GM12892 (cell line): ENCODE measurements at regions not wholly inside any gene's neighbourhood (a gene's known extent, or its start where the extent isn't known, plus 50 kb on each side); places are given as distances from the start of the nearest gene placed in this dataset.

ENCODE experiments used
- POLR2A ChIP-seq: IDR thresholded peaks from 2 replicates; pipeline ENCODE4 v1.6.1; 2011; ENCODE audit warnings: low read depth, low read length, control low read depth
- POLR2AphosphoS5 ChIP-seq: IDR thresholded peaks from 2 replicates; pipeline ENCODE4 v1.6.1; 2011; ENCODE audit warnings: low read depth, low read length, control low read depth
- TAF1 ChIP-seq: IDR thresholded peaks from 2 replicates; pipeline ENCODE4 v1.6.1; 2011; ENCODE audit warnings: low read depth, mild to moderate bottlenecking, control low read depth, low read length, borderline replicate concordance

GRCh38 chr1:79646880-79647279, 640.4 kb upstream of the ADGRL4 start:
- TF ChIP-seq POLR2A (no peak), POLR2AphosphoS5 (no peak), TAF1 (no peak)
